HG02852 (cell line): ENCODE measurements at regions not wholly inside any gene's neighbourhood (a gene's known extent, or its start where the extent isn't known, plus 50 kb on each side); places are given as distances from the start of the nearest gene placed in this dataset.
"Not testable (repeated sequence)": the region's sequence is repeated elsewhere in the genome, so short reads cannot be mapped to it uniquely, and the experiment has no call there.

ENCODE experiments used
- ATAC-seq: cut with Tn5 transposase; IDR thresholded peaks from one replicate; pipeline ENCODE4 v1.9.1; 2021; ENCODE audit warnings: mild to moderate bottlenecking, moderate library complexity; ENCODE audit not compliant: unreplicated experiment

DNA sequence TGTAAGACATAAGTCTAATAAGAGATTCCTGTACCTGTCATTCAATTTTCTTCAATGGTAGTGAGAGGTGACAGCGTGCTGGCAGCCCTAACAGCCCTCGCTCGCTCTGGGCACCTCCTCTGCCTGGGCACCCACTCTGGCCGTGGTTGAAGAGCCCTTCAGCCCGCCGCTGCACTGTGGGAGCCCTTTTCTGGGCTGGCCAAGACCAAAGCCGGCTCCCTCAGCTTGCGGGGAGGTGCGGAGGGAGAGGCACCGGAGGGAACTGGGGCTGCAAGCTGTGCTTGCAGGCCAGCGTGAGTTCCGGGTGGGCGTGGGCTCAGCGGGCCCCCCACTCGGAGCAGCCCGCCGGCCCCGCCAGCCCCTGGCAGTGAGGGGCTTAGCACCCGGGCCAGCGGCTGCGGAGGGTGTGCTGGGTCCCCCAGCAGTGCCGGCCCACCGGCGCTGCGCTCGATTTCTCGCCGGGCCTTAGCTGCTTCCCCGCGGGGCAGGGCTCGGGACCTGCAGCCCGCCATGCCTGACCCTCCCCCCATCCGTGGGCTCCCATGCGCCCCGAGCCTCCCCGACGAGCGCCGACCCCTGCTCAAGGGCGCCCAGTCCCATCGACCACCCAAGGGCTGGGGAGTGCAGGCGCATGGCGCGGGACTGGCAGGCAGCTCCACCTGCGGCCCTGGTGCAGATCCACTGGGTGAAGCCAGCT, 816.6 kb upstream of the TENM4 start:
- not testable (repeated sequence) for ATAC-seq

DNA sequence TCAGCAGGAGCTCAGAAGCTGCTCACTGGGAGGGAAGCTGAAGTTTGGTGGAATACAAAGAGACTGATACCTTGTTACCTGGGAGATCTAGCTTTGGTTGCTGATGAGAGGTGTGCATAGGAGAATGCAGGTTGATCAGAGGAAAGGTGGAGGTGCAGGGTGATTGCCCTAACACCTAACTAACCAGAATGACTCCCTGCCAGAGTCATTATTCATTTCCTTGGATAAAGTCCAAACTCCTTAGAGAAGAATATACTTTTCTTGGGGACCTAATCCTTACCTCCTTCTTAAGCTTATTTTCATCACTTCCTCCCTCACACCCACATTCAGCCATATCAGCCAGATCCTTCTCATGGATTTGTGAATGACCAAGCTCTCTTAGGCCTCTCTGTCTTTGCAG, 814.2 kb upstream of the TENM4 start:
- ATAC-seq = no peak

DNA sequence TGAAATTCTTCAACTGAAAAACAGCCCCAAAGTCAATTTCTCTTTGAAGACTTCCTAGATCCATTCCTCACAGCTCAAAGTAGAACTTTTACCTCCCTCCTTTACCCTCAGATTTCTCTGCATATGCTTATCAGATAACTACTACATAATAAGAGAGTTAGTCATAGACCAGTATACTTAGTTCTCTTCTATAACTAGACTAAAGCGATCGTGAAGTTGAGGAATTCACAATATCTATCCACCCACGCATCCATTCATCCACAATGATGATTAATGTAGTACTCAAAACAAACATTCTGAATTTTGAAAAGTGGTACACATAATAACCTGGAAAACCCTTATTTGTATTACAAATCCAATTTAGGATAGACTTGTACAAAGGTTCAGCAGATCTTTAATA, 800.9 kb upstream of the TENM4 start:
- no peak for ATAC-seq

DNA sequence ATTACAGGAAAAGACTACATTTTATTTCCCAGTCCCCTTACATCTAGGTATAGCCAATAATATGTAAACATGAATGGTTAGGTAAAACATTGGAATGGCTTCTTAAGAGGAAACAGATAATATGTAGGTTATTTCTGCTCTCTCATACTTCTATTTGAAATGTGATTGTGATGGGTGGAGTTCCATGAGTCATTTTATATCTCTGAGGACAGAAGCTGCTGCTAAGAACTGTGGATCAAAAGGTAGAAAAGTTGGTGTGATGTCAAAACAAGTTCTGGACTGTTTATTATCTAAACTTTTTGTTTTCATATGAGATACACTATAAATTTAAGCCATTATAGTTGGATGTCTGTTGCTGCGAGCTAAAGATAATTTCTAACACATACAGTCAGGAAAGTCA, 799.4 kb upstream of the TENM4 start:
- ATAC-seq = no peak

DNA sequence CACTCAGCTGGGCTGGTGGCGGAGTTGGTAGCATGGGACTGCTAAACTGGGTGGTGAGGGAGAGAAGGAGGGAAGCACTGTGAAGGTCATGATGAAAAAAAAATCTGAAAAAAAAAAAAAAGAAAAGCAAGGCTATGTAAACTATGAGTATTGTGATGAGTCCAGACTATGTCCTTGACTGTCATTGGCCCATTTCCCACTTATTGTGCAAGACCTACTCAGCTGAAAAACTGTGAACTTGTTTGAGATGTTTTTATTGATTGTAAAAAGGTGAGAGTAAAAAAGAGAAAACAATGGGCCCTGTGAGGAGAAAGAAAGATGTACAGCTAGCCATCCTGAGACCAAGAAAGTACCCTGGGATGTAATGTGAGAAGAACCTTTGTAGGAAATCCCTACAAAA, 798.4 kb upstream of the TENM4 start:
- no peak for ATAC-seq

DNA sequence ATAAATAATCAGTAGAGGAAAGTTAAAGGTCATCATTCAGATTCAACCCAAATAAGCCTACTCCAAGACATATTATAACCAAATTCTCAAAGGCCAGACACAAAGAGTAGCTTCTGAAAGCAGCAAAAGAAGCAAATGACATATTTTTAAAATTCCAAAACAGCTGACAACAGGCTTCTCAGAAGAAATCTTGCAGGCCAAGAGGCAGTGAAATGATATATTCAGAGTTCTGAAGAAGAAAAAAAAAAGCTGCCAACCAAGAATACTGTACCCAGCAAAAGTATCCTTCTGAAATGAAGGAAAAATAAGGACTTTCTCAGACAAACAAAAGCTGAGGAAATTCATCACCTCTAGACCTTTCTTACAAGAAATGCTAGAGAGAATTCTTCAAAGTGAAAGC, 787.1 kb upstream of the TENM4 start:
- ATAC-seq = no peak

DNA sequence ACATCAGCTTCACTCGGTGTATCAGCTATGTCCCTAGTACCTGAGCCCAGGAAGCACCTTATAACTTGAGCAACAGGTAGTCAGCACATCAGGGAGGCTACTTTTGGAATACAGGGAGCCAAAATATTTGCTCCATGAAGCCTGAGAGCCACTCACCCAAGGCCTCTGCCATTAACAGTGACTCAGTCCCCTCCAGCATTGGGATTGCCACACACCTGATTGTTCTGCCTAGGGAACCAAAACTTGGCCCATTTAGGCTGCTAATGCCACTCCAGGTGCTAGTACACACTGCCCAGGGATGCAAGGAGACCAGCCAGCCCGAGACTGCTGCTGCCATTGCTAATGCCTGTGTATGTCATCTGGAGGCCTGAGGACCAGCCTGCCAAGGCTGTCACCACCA, 773.6 kb upstream of the TENM4 start:
- no peak for ATAC-seq

DNA sequence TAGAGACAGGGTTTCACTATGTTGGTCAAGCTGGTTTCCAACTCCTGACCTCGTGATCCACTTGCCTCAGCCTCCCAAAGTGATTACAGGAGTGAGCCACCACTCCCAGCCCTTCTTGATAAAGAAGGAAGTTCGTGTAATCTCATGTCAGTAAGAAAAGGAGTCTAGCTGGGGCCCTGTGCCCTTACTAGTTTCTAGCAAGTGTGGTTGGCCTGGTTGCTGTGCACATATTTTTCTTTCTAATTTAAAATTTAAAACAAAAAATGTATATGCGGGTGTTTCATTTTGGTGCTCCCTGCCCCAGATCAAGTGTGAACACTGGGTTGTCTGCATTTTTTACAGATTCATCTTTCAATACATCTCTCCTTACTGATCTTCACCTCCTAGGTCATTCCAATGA, 770.8 kb upstream of the TENM4 start:
- ATAC-seq = no peak

DNA sequence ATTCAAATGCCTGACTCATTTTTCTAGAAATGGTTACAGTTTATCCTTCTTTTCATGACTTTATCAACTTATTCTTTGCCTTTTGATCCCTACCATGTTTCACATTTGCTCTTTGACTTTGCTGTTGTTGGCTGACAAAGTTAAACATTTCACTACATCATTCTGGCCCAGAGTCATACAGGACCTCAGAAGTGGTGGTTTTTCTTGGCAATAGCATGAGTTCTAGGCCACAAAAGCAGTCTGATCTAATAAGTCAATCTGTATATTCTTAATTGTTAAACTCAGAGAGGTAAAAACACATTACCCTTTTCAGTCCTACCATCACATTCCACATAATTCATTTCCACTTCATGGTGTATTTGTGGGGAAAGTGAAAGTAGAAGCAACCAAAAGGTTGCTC, 763.2 kb upstream of the TENM4 start:
- ATAC-seq = no peak

DNA sequence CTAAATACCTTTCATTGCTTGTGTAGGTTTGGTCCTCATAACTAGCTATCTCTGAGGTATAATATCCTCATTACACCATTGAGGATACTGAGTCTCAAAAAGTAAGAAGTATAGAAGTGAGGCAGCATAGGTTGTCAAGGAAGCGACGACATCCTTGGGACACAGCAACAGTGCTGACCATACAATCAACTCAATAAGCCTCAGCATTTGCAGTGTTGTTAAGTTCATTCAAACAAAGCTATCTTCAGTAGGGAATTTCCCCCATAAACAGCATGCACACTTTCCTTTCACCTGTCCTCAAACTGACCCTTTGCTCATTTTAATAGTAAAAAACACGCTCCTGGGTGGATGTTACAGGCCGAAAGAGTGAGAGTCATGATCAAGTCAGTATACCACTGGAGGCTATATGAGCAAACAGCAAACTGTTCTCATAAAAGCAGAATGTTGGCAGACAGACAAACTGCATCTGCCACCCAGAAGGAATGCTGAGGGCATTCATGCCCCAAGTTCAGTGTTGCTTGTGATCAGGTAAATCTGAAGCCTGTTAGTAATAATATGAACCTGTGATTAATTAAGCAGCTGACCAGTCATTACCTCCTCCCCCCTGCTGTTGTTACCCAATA, 756.2 kb upstream of the TENM4 start:
- ATAC-seq = no peak

DNA sequence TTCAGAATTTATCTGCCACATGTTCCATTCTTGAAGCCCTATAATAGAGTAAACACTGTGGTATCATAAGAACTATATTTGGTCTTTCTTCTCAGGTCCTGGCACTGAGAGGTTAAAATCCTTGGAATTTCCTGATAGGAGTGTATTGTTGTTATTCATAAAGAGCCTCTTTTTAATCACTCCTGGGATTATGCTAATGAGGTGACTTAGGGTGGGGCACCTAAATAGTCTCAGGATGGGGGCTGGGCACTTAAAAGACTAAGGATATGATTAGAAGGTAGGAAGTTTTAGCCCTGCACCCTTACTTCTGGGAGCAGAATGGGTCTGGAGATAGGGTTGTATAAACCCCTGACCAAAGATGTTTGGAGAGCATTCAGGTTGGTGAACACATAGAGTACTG, 755.2 kb upstream of the TENM4 start:
- no peak for ATAC-seq

DNA sequence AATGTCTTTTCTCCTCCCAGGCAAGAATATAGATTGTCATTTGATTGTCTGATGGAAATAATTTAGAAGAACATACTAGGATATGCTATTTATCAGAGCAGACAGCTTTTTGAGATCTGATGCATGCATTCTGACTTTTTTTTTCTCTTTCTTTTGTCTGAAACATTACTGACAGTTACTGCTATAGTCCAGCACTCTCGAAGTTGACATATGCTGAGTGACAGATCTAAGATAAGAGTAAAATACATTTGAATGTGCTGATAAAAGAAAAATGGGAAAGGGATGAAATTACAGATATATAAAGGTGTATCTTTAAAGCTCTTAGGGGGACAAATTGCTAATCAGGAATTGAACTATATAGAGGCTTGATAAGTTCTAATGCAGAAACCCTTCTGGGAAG, 753.8 kb upstream of the TENM4 start:
- ATAC-seq = no peak

DNA sequence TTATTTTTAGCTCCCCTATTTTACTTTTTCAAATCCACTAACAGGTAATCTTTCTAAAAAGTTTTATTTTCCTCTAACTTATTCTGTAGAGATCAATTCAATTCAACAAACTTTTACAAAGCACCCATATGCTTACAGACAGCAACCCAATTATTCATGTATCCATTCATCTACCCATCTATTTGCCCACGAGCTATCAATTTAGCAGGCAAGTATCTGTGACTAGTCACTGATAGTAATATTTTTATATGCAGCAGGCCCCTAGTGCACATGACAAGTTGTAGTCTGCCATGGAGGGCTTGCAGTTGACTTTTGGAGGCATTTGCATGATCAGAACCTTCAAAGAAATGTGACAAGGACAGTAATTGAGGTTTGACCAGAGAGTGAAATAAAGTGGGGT, 753.2 kb upstream of the TENM4 start:
- no peak for ATAC-seq

DNA sequence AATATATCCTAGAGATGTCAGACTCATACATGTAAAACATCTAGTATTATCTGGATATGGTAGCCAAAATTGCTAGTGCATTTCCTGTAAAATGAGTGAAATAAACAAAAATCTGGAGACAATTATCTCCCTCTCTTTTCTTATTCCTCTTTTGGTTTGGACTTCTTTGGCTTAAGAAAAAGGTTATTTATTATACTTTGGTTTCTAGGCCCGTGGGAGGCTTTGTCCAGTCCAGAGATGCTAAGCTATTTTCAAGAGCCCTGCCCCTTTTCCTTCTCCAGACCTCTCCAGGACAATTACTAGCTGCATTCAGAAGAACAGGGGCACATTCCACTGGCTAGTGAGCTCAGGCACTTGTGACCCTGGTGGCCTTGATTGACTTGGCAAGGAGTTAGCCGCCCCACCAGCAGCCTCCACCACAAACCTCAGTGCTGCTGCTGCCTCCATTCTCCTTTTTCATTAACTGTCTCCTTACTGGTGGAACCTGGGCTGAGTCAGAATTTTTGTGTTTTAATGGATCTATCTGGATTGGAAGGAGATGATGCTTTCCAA, 747.3 kb upstream of the TENM4 start:
- no peak for ATAC-seq

DNA sequence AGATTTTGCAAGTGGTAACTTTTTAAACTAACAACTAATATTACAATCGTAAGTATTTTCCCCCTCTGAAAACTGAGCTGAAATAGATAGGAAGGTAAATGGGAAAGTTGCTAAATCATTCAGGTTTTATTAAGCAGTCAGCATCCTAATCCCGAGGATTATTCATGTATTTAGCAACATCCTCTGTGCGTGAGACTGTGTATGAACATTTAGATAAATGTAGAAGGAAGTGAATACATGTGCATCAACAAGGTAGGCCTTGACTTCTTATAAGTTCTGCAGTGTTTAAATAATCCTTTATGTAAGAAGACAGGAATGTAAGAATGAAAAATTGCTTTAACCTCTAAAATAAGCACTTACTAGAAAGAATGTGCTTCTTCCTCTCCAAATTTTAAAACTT, 745.9 kb upstream of the TENM4 start:
- no peak for ATAC-seq

DNA sequence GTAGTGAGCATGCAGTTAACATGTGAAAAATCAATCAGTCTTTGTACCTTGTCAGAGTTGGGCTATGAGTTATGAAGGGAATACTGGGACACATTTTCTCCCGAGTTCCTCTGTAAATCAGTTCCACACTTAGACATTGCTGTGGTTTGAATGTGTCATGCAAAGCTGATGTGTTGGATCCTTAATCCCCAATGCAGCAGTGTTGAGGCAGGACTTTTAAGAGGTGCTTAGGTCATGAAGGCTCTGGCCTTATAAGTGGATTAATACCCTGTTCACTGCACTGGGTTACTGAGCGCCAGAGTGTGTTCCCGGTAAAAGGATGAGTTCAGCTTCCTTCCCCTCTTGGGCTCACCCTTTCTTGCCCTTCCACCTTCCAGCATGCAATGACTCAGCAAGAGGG, 742.1 kb upstream of the TENM4 start:
- no peak for ATAC-seq

DNA sequence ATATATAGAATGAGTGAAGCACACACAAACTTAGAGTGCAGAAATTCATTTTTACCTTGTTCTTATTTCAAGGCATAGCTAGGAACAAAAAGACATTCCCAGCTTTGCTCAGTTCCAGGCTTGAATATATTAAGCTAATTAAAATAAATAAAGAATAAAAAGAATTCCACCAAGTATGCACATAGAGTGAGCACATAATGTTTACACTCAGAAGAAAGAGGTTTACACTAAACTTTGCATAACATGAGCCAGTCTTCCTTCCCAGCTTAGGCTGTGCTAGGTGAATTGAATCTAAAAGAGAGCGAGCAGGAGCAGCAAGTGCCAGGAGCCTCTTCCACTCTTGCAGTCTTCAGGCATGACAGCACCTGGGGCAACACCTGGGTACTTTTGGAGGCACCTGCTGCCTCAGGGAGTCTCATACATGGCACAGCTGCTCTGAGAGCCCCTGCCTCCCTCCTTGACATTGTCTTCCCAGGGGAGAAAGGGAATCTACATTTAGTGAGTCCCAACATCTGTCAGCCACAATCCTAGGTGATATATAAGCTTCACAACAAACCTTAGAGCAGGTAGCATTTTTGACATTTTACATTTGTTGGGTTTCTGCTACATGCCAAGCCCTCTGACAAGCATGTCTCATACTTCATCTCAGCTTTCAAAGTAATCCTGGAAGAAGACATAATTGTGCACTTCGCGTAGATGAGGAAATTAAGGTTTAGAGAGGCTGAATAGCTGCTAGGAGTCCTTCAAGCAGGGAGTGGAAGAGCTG, 732.7 kb upstream of the TENM4 start:
- no peak for ATAC-seq

DNA sequence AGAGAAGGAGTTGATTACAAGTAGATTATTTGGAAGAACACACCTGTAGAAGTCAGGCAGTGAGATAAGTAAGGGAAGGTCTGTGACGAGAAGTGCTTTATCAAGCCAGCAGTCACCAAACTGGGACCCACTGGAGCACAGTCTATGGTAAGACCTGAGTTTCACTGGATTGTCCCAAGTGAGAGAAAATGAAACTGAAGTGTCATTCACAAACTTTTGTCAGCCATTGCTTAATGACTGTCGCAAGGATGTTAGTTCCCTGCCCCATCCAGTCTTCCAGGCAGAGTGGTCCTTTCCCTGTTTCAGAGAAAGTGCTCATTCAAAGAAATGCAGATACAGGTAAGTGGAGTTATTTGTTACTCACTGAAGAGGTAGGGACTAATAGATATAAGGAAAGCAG, 728.0 kb upstream of the TENM4 start:
- ATAC-seq = no peak

DNA sequence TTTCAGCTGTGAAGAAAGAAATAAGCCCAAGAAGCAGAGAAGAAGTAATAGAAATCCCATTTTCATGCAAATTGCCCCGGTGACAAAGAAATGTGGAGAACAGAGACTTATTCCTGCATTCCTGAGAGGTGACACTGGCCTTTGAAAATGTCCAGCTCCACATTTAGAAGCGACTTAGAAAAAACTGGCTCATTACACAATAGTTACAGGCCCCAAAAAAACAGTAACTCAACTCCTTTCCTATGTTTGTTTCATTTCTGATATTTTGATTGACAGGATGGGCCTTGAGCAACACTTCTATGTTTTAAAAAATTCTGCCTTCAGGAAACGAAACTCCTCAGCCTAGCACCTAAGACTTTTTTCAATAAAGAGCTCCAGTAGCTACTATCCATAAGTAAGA, 726.9 kb upstream of the TENM4 start:
- ATAC-seq = no peak

DNA sequence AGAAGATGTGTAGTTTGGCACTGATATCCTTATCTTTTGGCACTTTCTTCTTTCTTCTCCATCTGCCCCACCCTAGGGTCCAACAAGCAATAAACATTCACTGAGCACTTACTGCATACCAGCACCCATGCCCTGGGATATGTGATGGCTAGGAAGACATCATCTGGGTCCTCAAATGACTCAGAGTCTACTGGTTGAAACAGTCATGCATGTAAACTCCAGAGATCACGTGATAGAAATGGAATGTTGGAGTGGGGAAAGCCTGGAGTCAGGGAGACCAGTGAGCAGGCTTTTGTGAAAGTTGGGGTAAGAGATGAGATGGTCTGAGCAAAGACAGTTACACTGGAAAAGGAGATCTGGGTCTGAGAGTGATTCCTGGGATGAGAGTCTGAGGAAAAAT, 724.9 kb upstream of the TENM4 start:
- ATAC-seq = no peak

DNA sequence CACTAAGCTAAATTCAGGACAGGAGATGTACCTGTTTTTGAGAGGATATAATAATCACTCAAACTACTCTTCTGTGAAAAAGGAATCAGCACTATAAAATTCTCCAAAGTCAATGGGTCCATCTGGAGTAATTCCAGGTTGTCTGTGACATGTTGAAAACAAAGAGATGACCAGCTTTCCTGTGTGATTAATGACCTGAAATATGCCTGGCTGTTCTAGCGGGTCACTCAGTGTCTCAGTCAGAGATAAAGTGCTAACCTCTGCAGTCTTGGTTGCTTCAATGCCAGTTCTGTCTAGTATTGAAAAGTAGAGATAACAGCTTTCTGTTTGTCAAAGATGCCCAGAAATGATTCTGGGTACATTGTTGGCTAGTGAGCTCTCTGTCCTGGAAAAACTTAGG, 722.6 kb upstream of the TENM4 start:
- ATAC-seq = no peak

DNA sequence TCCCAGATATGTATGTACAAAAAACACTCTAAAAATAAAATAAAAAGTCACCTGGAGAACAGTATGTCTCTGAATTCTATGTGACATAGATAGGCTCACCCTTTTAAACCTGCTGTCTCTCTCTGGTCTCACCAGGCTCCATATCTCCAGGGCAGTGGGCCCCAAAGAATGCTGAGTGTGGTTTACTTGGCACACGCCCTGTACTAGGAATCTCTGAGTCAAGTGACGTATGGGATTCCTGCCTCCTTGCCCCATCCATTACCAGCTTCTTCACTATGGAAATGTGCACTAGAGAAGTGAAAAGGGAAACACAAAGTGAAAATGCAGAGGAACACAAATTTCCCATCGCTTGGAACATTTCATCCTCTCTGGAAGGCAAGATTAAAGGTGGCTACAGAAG, 722.2 kb upstream of the TENM4 start:
- ATAC-seq = no peak
